CD4-positive, alpha-beta T cell treated with Interleukin-2 at 100 ng/mL for 4 hours (primary cell): ENCODE measurements at regions not wholly inside any gene's neighbourhood (a gene's known extent, or its start where the extent isn't known, plus 50 kb on each side); places are given as distances from the start of the nearest gene placed in this dataset.
A peak's percentile ranks its signal among the peaks of the same experiment; 100 is the strongest.

Experiments
- DNase-seq: peaks from one replicate; pipeline ENCODE4 v3.0.0-alpha.2; 2020; ENCODE audit warnings: low spot score

DNA sequence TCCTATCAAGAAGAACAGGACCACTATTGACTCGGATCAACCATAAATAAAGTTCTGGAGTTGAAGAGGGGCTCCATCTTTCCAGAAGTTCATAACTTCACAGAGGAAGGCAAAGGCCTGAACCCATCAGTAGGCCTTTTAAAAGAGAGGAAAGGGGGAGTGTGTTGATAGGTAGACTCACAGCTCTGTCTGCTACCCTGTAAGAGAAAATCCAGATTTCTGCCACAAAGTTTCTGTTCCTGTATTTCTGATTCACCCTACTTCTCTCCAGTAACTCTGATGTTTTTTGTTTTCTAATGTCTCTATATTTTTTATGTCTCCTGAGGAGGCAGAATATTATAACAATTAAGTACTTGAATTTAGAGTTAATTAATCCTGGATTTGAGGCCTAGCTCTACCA is 564.0 kb downstream of the TNS1 start:
- no peak for DNase-seq

DNA sequence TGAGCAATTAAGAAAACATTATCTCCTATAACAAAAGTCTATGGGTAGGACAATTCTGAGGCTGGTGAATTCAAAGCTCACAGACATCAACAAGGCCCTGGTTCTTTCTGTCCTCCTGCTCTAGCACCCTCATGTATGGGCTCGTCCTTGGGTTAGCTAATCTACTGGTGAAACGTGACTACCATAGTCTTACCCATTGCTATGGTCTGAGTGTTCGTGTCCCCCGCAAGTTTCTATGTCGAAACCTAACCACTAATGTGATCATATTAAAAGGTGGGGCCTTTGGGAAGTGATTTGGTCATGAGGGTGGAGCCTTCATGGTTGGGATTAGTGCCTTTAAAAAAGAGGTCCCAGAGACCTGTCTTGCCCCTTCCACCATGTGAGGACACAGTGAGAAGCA is 564.7 kb downstream of the TNS1 start:
- no peak for DNase-seq

DNA sequence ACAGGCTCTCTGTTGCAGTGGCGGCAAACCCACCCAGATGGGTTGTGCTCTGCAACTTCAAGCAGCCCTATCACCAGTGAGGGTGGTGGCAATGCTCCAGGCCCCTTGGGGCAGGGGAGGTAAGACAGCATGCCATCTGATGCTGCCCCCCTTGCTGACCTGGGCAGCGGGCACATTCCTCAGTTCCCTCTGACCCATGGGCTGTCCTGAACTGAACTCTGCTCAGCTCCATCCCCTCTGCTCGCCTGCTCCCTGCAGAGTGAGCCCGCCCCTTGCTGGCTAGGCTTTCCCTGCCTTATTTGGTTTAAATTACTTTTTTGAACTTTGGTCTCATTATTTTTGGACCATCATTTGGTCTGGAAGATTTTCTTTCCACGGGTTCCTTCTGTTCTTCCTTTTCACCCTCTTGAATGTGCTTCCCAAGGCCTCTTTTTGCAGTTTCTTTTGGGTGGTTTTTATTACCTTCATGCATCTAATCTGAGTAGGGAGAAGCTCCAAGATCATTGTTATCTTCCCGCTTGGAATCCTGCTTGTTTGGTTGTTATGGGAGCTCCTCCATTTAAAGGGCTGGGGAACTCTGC is 565.4 kb downstream of the TNS1 start:
- no peak for DNase-seq

DNA sequence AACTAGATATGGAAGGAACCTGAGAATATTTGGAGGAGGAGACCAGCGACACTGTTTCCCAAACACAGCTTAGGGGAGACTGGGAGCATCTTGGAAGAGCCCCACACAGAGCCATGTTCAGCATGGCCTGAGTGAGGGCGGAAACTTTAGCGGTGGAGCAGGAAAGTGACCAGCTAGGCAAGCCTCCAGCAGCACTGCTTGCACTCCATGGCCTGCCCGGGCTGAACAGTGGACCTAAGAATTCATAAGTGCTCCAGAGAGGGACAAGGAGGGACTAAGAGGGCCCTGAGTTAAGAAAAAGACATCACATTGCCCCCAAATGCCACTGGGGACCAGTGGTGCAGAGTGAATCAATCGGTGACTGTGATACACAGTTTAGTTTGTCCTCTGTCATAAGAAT is 566.4 kb downstream of the TNS1 start:
- DNase-seq = no peak

DNA sequence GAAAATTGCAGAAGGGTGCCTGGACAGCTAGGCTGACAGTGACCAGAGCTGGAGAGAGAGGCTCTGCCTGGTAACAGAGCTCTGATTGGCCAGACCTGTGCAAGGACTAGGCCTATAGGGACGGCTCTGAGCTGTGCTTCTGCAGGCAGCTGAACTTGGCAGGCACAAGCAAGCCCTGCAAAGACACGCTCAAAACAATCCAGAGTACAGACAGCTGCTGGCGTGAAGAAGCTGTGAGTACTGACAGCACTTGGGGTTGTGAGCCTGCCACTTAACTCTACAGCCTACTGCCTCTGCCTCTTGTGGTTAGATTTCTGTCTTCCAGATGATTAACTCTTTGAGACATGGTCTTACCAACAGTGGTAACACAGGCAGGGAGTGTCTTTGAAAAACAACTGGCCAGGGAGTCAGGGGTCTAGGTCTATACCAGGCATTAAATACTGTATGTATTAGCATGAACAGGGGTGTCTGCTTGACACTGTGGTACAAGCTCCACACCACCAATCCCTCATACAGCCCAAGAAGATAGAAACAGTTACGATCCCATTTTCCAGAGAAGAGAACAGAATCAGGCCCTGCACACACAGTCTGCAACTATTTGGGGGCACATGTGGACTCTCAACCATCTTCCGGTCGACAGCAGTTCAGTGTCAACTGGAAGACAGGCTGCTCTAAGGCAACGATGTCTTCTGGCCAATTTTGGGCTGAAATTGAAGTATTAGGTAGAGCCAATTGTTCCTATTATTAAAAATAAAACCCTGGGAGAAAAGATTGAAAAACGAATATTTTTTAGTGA is 568.4 kb downstream of the TNS1 start:
- peak; percentile 3 for DNase-seq

DNA sequence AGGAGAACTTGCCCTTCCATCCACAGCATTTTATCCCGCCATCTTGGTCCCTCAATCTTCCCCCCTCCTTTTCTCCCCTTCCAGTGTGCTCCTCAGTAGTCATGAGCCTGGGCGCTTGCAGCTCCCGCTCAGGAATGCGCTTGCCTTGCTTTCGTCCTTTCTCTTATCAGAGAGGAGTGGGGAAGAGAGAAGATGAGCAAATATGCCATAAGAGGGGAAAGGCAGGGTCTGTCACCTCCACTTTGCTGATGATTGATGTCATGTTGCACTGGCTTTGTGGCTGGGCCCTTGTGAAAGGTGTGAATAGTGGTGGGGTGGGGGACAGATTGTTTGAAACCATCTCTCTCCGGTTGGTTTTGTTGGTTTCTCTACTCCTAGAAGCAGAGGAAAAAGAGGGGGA is 569.3 kb downstream of the TNS1 start:
- DNase-seq = no peak

DNA sequence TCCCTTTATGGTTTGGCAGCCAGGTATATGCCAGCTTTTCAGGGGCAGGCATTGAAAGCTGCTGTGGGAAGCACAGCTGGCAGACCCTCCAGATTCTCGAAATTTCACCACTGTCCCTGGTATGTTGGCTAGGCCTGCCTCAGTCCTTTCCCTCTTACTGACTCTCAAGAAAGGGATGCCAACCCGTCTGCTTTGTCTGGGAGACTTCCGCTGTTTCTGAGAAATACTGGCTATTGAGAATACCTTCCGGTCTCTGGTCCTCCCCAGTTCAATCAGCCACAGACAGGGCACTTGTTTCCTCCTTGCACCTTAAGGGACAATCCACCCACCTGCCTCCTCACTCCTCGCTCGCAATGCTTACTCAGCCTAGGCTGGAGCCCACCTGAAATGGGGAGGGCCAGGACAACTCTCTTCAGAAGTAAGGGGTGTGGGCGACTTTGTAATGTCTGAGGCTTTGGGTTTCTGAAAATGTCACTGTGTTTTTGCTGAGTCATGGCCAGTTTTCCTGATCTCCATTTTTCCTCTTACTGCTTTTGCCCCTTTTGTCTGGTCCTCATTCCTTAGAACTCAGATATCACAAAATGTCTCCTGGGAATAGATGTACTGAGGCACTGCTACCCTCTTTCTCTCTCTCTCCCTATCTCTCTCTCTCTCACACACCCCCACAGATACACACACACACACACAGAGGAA is 571.1 kb downstream of the TNS1 start:
- no peak for DNase-seq

DNA sequence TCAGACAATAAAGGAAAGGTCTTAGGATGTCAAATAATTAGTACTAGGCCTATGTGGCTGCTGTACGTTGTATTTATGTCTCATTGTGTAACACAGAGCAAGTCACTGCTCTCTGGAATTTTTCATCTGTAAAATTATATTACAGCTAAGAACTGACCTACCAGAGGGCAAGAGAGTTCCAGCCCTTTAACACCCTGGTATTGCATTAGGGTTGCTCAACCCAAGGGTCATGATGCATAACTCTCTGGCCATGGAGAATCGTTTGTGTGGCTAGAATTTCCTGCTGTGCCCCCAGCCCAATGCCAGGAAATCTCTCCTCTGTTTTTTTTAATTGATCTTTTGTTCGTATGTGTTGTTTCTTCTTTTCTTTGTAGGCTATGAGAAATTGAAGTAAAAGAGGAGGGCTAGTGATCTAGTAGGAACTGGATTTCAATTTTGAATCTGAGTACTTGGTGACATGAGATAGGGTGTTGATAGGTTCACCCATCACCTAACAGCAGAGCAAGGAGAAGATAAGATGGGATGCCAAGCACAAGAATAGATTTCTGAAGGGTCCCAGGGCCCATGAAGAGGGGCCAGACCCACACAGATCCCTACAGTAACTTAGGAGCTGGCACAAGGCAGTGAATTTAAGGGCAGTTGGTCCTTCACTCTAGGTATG is 571.2 kb upstream of the TNP1 start:
- no peak for DNase-seq

DNA sequence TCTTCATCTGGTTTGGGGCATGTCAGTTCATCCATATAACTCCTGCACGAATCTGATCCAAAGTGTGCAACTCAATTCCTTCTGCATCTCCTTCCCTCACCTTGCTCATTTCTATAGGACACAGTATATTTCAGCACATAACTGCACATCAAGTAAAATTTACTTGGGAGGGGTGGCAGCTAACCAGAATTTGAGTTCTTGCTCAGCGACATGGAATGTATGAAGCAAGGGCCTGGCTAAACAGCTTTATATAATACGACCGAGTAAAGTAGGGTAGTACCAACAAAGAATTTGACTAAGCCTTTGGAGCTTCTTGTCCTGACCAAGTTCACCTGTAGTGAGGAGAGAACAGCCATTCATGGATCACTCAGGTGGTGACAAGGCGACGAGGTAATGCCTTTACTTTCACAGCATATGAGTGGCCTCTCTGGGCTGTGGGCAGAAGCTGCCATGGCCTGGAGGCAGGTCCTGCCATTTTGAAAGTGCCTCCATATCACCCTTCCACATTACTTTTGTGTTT is 570.2 kb upstream of the TNP1 start:
- no peak for DNase-seq

DNA sequence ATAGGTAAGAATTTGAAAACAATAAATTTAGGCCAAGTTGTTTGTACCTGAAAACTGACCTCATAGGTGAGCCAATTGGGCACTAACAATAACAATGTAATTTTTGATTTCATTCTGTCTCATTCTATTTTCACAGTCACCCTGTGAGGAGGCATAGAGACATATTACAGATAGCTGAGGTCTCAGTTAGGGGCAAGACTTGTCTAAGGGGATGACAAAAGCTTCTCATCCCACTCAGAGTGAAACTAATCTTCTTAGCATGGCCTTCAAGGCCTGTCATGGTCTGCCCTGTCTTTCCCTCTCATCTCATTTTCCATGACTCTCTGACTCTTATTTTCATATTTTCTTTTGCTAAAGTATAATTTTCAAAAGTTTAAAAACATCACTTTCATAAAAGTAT is 562.0 kb upstream of the TNP1 start:
- no peak for DNase-seq

DNA sequence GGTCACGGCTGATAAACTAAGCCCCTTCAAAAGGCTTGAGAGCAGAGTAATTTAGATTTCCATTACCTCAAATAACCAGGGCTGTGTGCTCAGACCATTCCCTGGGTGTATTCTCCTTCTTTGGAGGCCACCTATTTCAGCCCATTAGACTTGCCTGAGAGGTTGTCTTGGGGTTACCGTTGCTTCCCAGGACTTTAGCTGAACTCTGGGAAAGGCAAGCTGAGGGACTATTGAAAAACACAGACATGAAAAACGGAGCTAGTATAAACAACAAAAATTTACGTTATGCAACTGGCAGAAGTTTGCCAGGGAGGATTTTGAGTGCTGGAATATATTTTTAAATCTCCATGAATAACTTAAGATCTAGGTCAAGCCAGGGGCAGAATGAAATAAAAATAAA is 561.0 kb upstream of the TNP1 start:
- DNase-seq = no peak

DNA sequence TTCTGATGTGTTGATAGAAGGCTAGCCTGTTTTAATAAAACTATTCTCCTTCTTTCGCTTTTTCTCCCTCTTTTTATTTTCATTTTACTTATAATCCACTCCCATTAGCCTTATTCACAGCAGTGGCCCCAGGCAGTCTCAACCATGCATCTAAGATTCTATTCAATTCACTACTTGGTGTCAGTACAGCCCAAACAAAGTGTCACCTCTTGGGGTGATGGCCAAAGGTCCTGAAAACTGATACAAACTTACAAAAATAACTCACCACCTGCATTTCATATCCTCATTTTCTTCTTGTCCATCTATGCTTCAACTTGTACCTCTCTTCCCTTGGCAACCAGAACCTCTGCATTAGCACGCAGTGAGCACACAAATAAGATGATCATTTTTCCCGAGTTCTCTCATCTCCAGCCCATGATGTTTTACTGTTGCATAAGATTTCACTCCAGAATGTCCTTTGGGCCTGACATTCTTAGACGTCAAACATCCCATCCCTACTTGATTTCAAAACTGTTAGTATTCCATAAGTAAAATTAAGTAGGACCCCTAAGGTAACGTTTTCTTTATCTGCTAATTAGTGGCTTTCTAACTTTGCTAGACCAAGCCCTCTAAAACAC is 559.3 kb upstream of the TNP1 start:
- no peak for DNase-seq

DNA sequence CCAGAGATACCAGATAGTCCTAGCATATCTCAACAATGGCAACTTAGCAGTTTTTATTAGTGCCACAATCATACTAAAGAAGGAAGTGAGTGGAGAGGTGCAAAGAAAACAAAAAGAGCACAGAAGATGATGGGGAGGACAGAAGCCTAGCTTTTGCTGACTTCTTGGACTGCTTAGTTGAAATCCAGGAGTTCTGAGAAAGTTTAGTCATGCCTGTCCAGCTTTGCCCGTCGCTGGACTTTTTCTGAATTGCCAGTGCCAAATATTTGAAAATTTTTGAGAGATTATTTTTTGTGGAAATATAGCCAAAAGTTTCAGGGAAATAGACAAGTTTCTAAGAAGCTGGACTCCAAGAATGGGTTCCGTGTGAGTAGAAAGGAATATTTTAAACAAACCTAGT is 558.7 kb upstream of the TNP1 start:
- no peak for DNase-seq

DNA sequence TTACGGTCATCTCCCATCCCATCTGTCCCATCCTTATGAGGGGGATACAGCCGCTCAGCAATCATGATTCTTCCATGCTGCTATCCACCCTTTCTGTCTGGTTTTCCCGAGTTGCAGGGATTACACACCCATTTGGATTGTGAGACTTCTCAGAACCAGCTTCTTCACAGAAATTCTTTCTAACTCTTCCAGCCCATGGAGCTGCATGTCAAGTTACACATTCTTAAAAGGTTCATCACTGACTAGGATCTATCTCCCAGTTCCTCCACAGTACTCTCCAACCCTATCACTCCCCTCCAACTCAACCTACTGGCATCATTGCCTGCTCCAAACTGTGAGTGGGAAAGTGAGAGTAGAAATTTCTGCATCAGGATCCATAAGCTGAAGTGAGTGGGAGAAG is 558.2 kb upstream of the TNP1 start:
- DNase-seq = no peak

DNA sequence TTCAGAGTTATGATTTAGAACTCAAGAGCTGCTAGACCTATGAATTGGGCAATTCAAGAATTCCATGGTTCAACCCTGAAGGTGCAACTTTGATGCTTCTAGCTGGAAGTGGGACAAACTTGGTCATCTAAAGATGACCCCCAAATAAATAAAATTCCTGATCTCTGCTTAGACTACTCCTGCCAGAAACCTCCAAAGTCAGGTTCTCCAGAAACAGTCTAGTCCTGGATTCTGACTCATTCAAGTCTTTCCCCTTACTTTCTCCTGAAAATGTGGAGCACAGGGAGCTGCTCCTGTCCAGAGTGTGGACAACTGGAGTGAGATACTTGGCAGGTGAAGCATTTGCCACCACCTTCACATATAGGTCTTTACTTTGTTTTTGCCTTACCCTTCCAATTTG is 557.7 kb upstream of the TNP1 start:
- DNase-seq = no peak

DNA sequence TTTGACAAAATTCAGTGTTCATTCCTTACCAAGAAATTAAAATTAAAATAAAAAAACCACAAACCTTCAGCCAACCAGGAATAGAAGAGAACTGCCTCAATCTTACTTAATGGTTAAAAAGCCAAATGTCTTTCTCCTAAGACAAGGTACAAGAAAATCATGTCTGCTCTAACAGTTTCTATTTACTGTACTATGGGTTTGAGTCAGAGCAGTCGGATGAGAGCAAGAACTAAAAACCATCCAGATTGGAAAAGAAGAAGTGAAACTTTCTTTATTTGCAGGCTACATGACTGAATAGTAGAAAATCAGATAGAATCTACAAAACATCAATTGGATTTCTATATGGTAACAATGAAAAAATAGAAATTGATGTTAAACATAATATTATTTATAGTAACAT is 555.5 kb upstream of the TNP1 start:
- no peak for DNase-seq

DNA sequence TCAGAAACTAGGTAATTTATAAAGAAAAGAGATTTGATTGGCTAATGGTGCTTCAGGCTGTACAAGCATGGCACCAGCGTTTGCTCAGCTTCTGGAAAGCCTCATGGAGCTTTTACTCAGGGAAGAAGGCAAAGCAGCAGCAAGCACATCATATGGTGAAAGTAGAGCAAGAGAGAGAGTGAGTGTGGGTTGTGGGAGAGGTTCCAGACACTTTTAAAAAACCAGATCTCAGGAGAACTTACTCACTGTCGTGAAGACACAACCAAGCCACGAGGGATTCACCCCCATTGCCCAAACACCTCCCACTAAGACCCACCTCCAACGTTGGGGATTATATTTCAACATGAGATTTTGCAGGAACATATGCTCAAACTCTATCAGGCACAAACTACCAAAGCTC is 554.6 kb upstream of the TNP1 start:
- no peak for DNase-seq

DNA sequence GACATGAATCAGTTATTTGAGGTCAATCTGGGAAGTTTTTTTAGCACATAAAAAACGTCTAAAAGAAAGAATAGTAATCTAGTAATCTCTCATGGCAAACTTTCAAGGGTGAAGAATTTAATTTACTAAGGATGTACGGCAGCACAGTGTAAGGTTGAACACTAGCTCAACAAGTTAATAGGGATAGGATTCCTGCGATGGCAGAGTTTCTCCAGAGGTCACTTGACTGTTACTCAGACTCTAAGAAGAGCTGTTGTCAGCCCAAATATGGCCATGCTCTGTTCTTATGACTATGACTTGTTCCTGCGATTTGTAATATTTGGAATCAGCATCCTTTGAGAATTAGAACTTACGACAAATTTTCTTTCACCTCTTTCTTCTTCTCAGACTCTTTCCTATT is 553.3 kb upstream of the TNP1 start:
- no peak for DNase-seq

DNA sequence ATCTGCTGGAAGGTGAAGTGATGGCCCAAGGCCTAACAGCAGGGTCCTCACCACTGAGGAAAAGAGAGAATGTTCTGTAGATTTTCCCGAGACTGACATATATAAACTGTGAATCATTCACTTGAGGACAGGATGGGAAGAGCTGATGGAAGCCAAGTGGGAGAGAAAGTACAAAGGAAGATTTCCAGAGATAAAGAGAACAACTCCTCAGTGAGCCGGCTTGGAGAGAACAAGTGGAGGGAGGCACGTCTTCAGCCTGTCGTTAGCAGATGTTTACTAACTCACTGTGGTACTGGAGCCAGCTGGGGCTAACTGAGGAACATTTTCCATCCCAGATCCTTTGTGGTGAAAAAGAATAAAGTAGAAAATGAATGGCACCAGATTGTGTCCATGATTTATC is 552.9 kb upstream of the TNP1 start:
- DNase-seq = no peak

DNA sequence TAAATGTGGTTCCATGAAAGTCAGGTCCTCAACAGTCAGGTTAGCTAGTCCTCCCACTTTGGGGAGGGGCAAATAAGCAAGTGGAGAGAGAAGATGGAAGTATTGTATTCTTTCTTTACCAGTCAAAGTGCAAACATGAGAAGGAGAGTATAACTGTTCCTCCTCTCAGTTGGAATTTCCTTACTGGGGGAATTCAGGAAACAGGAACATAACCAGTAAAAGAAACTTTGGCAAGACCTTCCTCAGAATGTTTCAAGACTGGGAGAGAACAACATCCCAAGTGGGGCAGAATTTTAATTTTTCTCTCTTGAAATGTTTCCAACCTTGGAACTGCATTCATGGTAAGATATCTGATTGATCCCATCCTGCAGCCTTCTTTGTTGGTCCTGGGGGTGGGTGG is 552.4 kb upstream of the TNP1 start:
- DNase-seq = no peak

DNA sequence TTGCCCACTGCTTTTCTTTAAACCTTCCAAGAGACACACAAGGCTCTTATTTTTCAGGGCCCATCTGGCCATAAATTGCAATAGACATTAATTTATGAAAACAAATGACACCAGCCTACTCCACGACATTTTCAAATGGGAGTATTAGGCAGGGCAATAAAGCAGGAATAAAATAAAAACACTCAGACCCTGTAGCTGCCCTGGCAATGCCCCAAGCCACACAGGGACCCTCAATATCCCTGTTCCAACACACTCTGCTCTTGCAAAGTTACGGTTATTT is 550.8 kb upstream of the TNP1 start:
- DNase-seq = no peak

DNA sequence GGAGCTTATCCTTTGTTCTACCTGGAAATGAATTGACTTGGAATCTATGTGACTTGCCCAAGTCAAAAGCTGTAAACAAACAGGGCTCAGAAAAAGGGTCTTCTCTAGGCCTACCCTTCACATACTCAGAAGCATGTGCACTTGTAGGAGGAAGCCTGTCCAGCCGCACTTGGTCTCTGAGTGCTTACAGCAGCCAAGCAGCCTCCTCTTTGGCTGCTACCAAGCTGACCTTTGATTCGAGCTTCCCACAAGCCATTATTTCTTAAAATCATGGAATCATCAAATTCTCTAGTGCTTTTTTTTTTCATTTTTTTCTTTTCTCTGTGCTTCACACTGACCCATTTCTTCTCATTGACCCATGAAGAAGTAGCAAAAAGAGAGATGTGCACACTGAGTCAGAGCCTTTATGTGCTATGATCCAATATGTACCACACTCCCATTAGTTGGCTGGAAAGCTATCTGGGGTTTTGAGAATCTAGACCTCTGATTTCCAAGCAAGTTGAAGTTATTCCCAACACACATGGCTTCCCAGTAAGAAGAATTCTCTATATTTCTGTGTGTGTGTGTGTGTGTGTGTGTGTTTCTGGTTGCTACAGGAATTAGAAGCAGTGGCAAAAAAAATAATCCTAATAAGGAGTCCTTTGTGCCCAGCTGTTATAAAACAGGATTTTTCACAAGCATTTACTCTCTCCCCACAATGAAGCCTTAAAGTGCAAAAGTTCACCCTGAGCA is 550.3 kb upstream of the TNP1 start:
- DNase-seq = no peak
